Liver (tissue), 3 donors: ENCODE measurements at regions not wholly inside any gene's neighbourhood (a gene's known extent, or its start where the extent isn't known, plus 50 kb on each side); places are given as distances from the start of the nearest gene placed in this dataset.

Experiments used
- CTCF ChIP-seq: fragments of 150-350 bp; IDR thresholded peaks from 2 replicates; pipeline ENCODE4 v1.5.1; 2017; ENCODE audit warnings: improper control_type of control experiment, low read depth, low read length; ENCODE audit not compliant: missing input control
- GABPA ChIP-seq, 2 donors: IDR thresholded peaks in 1 of 2; conservative IDR thresholded peaks in 1 of 2; 2 replicates each; pipeline ENCODE4 v1.6.1; 2016; ENCODE audit warnings: antibody characterized with exemption in 2 of 2, mild to moderate bottlenecking in 1 of 2, moderate library complexity in 1 of 2
- JUND ChIP-seq, 2 donors: IDR thresholded peaks; 2 replicates each; pipeline ENCODE4 v1.6.1; 2016; ENCODE audit warnings: antibody characterized with exemption in 2 of 2
- RAD21 ChIP-seq, 2 donors: IDR thresholded peaks; 2 replicates each; pipeline ENCODE4 v1.6.1; 2016; ENCODE audit warnings: antibody characterized with exemption in 2 of 2, mild to moderate bottlenecking in 2 of 2
- REST ChIP-seq: IDR thresholded peaks from 2 replicates; pipeline ENCODE4 v1.6.1; 2016; ENCODE audit warnings: antibody characterized with exemption, mild to moderate bottlenecking
- SP1 ChIP-seq: IDR thresholded peaks from 2 replicates; pipeline ENCODE4 v1.6.1; 2018; ENCODE audit warnings: antibody characterized with exemption, mild to moderate bottlenecking
- TAF1 ChIP-seq: conservative IDR thresholded peaks from 2 replicates; pipeline ENCODE4 v1.6.1; 2016; ENCODE audit warnings: antibody characterized with exemption, mild to moderate bottlenecking
- YY1 ChIP-seq: IDR thresholded peaks from 2 replicates; pipeline ENCODE4 v1.6.1; 2016; ENCODE audit warnings: antibody characterized with exemption, mild to moderate bottlenecking
- donor health status: healthy.
- donor health status: healthy.

GRCh38 chr17:79187186-79187585 is 112.6 kb downstream of the ENGASE start:
- TF ChIP-seq CTCF, result no peak
- TF ChIP-seq YY1, result no peak
- no peak for TF ChIP-seq SP1
- no peak for TF ChIP-seq RAD21 (IDR thresholded peaks at IDR 0.05)
- TF ChIP-seq JUND (IDR thresholded peaks at IDR 0.05), result no peak
- no peak for TF ChIP-seq GABPA (IDR thresholded peaks at IDR 0.05 in 1 of 2, conservative IDR thresholded peaks at IDR 0.05 in 1 of 2)
- no peak for TF ChIP-seq TAF1
- no peak for TF ChIP-seq REST
